Ecto neural progenitor cell (in vitro differentiated cells): ENCODE measurements at regions not wholly inside any gene's neighbourhood (a gene's known extent, or its start where the extent isn't known, plus 50 kb on each side); places are given as distances from the start of the nearest gene placed in this dataset.
"Not testable (repeated sequence)": the region's sequence is repeated elsewhere in the genome, so short reads cannot be mapped to it uniquely, and the experiment has no call there.

ENCODE experiments used
- DNase-seq: peaks from one replicate; pipeline ENCODE4 v3.0.0-alpha.2; 2018; ENCODE audit warnings: low spot score

GRCh38 chr5:58199087-58199486 is 260.8 kb downstream of the PLK2 start:
- DNase-seq, result no peak

GRCh38 chr5:58198330-58198729 is 261.6 kb downstream of the PLK2 start:
- DNase-seq, result no peak

- DNase-seq, result no peak
Observed at GRCh38 chr5:58197875-58198274, 262.0 kb downstream of the PLK2 start.

- no peak for DNase-seq
Observed at GRCh38 chr5:58191443-58191842, 268.4 kb downstream of the PLK2 start.

GRCh38 chr5:58188262-58188651 is 271.6 kb downstream of the PLK2 start:
- no peak for DNase-seq

GRCh38 chr5:58187432-58188261 is 272.2 kb downstream of the PLK2 start:
- DNase-seq, result no peak

- no peak for DNase-seq
Observed at GRCh38 chr5:58185801-58186200, 274.1 kb downstream of the PLK2 start.

GRCh38 chr5:58185397-58185796 is 274.5 kb downstream of the PLK2 start:
- DNase-seq, result no peak

- no peak for DNase-seq
Observed at GRCh38 chr5:58184910-58185309, 275.0 kb downstream of the PLK2 start.

GRCh38 chr5:58183786-58184085 is 276.1 kb downstream of the PLK2 start:
- no peak for DNase-seq

- DNase-seq, result no peak
Observed at GRCh38 chr5:58183078-58183785, 276.7 kb downstream of the PLK2 start.

GRCh38 chr5:58182287-58182841 is 277.5 kb downstream of the PLK2 start:
- no peak for DNase-seq

GRCh38 chr5:58181578-58182286 is 278.2 kb downstream of the PLK2 start:
- DNase-seq, result no peak

GRCh38 chr5:58172946-58173345 is 286.9 kb downstream of the PLK2 start:
- DNase-seq, result no peak

GRCh38 chr5:58165152-58165551 is 294.7 kb downstream of the PLK2 start:
- DNase-seq, result no peak

GRCh38 chr5:58161889-58162288 is 298.0 kb downstream of the PLK2 start:
- DNase-seq, result not testable (repeated sequence)

GRCh38 chr5:58156973-58157701 is 302.7 kb downstream of the PLK2 start:
- no peak for DNase-seq

- no peak for DNase-seq
Observed at GRCh38 chr5:58156361-58156760, 303.5 kb downstream of the PLK2 start.

GRCh38 chr5:58153255-58153654 is 306.6 kb downstream of the PLK2 start:
- DNase-seq, result no peak

- no peak for DNase-seq
Observed at GRCh38 chr5:58151414-58151813, 308.5 kb downstream of the PLK2 start.

GRCh38 chr5:58150926-58151325 is 309.0 kb downstream of the PLK2 start:
- no peak for DNase-seq

- DNase-seq, result no peak
Observed at GRCh38 chr5:58149746-58150145, 310.1 kb downstream of the PLK2 start.
